Adrenal gland (tissue), 5 donors: ENCODE measurements at regions not wholly inside any gene's neighbourhood (a gene's known extent, or its start where the extent isn't known, plus 50 kb on each side); places are given as distances from the start of the nearest gene placed in this dataset.

Experiments used
- CTCF ChIP-seq, 6 experiments: fragments of 450-650 bp in 4 of 6; fragments of 200-600 bp in 2 of 6; sonication (generic) in 1 of 6; IDR thresholded peaks; 1 replicate in 5 of 6; 2 replicates in 1 of 6; pipeline versions ENCODE4 v1.5.1 to v1.8.0; 2016 to 2021; ENCODE audit warnings: antibody characterized with exemption in 6 of 6, mild to moderate bottlenecking in 2 of 6, moderate library complexity in 1 of 6
- POLR2A ChIP-seq, 2 donors: fragments of 450-650 bp; IDR thresholded peaks; one replicate each; pipeline ENCODE4 v1.6.1; 2017; ENCODE audit warnings: antibody characterized with exemption in 2 of 2, mild to moderate bottlenecking in 2 of 2, moderate library complexity in 1 of 2
- donor health status: DM: no; HTN: no; CAD: no.

GRCh38 chr15:81526029-81526428 lies 152.0 kb upstream of the TMC3 start:
- TF ChIP-seq CTCF (IDR thresholded peaks at IDR 0.05) (no peak), POLR2A (IDR thresholded peaks at IDR 0.05) (no peak)
